AG10803 (cell line): ENCODE measurements at regions not wholly inside any gene's neighbourhood (a gene's known extent, or its start where the extent isn't known, plus 50 kb on each side); places are given as distances from the start of the nearest gene placed in this dataset.
A peak's percentile ranks its signal among the peaks of the same experiment; 100 is the strongest.

ENCODE experiments used
- DNase-seq: peaks from one replicate; pipeline ENCODE4 v3.0.0; 2010; ENCODE audit warnings: low read depth
- H3K4me3 ChIP-seq: 2 replicates; pipeline ENCODE4 v1.5.1; 2011; ENCODE audit warnings: mild to moderate bottlenecking, low read length, control low read depth
- CTCF ChIP-seq: conservative IDR thresholded peaks from 2 replicates; pipeline ENCODE4 v1.5.1; 2011; ENCODE audit warnings: mild to moderate bottlenecking, low read length, control low read depth, inconsistent platforms

DNA sequence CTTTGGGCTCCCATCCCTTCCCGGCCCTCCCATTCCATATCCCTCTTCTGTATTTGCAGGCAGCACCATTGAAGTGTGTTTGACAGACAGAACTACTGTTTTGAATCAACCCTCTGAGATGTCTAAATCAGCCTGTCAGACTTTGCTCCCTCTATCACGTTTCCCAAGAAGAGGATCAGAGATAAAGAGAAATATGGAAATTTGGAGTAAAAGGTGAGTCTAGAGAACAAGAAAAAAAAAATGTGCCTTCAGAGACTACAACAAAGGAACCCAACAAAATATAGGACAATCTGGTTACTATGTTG is 133.4 kb upstream of the NCK2 start:
- no peak for TF ChIP-seq CTCF
- DNase-seq = no peak
- no peak overlapping the region for H3K4me3 ChIP-seq

DNA sequence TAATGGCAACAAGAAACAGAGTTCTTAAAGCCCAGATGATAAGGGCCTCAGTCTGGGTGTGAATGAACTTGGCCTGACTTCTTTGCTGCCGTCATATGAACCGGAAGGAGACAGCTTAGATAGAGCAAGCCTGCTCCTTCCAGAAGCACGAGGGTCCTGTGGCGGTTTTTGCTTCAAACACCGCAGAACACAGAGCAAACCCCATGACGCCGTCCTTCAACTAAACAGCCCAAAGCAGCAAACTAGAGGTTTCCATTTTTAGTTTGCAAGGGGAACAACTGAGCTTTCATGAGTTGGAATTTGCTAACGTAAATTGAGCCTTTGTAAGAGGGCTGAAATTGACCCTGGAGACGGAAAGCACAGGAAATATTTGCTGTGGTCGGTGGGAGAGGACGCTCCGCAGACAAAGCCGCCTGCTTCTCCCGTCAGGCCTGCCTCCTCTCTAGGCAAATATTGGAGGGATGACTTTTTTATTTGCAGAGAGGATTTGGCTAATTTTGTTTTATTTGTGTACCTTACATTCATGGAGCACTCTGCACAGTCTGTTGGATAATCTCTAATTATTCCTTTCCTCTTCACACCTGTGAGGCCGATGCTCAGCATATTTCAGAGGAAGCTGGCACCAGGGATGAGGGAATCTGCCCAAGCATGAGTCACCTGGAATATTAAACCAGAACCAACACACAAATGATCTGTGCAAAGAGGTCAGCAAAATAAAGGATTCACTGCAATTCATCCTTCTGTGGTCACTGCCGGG is 134.0 kb upstream of the NCK2 start:
- no peak overlapping the region for H3K4me3 ChIP-seq
- no peak for DNase-seq
- no peak for TF ChIP-seq CTCF

DNA sequence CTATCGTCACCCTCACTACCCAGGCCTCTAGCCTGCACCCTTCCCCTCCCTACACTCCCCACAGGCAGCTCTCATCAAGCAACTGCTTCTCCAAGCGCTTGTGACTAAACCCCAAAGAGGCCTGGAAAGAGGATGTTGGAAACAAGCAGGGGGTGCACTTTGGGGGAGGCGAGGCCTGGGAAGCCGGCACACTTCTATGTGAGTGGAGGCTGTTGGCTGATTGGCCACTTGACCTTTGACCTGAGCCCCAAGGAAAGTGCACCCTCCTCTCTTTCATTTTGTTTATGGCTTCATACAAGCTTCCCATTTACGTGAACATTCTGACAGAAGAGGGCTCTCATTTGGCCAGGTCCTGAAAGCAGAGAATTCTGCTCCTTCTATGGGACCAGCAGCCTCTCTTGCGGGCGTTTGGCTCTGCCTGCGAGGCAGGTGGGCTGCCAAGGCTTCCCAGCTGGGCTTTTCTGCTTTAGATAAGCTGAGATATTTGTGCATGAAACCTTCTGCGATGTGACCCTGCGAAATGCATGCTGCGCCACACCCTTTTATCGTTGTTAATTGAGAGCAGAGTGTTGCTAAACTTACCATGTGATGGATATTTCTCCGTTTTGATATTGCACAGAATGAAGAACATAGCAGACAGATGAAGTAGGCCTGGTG is 134.8 kb upstream of the NCK2 start:
- no peak for DNase-seq
- TF ChIP-seq CTCF = no peak
- H3K4me3 ChIP-seq = no peak overlapping the region

- no peak for DNase-seq
- H3K4me3 ChIP-seq = no peak overlapping the region
- no peak for TF ChIP-seq CTCF
Observed at GRCh38 chr2:105607920-105608504, 136.7 kb upstream of the NCK2 start.

DNA sequence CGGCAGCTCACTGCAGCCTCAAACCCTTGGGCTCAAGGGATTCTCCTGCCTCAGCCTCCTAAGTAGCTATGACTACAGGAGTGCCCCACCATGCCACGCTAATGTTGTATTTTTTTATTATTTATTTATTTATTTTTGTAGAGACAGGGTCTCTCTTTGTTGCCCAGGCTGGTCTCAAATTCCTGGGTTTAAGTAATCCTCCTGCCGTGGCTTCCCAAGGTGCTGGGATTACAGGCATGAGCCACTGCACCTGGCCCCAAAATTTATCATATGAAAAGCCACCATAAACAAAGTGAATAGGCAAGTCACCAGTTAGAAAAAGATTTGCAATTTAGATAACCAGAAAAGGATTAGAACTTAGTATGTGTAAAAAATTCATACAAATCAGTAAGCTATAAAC is 138.6 kb upstream of the NCK2 start:
- TF ChIP-seq CTCF = no peak
- no peak for DNase-seq
- no peak overlapping the region for H3K4me3 ChIP-seq

DNA sequence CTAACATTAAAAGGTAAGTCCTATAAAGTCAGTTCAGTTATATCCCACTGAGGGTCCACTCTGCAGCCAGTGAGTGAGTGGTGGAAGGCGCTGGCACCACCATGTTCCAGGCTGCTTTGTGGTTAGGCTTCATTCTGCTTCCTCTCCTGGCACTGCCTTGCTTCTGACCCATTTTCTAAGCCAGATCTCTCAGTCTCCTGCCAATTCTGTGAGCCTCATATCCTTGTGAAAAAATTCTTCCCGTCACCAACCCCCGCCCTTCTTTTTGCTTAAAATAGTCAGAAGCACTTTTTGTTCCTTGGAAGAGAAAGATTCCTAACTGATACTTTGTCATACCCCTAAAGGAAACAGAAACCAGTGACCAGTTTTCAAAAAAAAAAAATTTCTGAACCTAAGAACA is 139.8 kb upstream of the NCK2 start:
- H3K4me3 ChIP-seq = no peak overlapping the region
- peak; percentile 7 for DNase-seq
- no peak for TF ChIP-seq CTCF
